Mucosa of gallbladder (tissue), 1 donor: ENCODE measurements at regions not wholly inside any gene's neighbourhood (a gene's known extent, or its start where the extent isn't known, plus 50 kb on each side); places are given as distances from the start of the nearest gene placed in this dataset.
A peak's percentile ranks its signal among the peaks of the same experiment; 100 is the strongest.

Experiments used
- DNase-seq: peaks from one replicate; pipeline ENCODE4 v3.0.0-alpha.2; 2020; ENCODE audit warnings: low spot score
- donor health status: DM: no; HTN: no; CAD: no.

- no peak for DNase-seq
Measured at GRCh38 chr15:91521996-91522395, 331.5 kb upstream of the SLCO3A1 start.

GRCh38 chr15:91522605-91523332 lies 330.7 kb upstream of the SLCO3A1 start:
- no peak for DNase-seq

DNA sequence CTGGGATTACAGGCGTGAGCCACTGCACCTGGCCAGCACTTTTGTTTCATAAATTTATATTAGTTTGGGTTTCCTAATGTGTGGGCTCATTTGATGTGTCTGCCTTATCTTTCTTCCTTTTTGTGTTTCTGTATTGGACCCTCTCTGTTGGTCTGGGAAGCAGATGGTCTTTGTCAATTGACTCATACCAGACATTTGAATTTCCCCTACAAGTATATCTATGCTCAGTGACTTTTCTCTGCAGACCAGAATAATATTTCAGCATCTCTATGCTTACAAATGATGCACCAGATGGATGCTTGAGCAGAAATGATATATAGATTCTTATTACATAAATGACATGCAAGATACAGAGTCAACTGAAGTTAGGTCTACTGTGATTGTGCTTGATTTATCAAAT lies 329.9 kb upstream of the SLCO3A1 start:
- DNase-seq: no peak

DNA sequence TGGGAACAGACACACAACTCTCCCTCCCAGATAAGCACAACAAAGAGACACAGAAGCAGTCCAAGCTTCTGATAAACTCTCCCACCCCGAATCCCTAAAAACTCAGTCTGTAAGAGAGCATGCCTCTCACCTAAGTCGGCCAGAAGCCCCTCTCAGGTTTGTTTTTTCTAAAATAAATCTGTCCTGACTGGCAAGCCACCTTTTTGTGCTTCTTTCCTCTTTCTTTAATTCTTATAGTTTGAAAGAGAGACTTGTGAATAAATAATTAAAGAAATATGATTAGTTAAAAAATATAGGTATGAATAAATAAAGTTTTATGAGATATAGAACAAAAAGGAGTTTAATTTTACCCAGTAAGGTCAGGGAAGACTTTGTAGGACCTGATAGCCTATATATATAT lies 329.0 kb upstream of the SLCO3A1 start:
- DNase-seq: no peak

DNA sequence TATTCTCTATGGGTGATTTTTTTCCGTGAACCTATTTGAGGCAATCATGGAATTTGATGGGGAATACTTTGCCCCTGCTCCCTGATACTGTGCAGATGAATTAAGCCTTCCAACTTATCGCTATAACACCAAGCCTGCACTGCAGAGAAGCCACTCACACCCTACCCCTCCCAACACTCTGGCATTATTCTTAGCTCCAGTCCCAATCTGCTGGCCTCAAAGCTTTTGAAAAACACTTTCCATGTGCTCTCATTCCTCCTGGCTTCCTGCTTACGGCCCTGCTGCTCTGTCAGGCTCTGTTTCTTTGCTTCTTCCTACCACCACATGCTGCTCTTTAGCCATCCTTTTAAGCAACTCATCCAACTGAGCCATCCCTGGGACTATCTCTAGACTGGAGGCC lies 327.8 kb upstream of the SLCO3A1 start:
- DNase-seq: no peak

DNA sequence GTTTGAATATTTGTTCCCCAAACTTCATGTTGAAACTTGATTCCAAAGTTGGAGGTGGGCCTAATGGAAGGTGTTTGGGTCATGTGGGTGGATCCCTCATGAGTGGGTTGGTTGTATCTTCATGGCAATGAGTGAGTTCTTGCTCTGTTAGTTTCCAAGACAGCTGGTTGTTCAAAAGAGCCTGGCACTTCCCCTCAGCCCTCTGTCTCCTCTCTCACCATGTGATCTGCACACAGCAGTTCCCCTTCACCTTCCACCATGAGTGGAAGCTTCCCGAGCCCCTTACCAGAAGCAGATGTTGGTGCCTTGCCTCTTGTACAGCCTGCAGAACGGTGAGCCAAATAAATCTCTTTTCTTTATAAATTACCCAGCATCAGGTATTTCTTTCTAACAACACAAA lies 327.1 kb upstream of the SLCO3A1 start:
- no peak for DNase-seq

DNA sequence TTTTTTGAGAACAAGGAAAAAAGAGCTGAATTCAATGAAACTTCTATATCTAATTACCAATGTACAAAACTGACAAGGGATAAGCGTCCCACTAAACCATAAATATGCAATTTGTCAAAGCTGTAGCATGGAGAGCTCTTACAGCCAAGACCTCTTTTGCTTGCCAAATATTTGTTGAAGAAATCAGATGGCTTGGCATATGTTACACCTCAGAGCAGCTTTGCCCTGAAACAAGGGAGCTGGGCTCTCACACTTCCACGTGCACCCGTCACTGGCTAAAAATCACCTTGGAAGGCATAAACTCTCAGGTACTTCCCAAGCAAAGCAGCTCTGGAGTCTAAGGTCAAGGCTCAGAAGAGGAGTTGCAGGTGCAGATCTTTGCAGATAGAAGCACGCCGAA lies 324.7 kb upstream of the SLCO3A1 start:
- DNase-seq: no peak

DNA sequence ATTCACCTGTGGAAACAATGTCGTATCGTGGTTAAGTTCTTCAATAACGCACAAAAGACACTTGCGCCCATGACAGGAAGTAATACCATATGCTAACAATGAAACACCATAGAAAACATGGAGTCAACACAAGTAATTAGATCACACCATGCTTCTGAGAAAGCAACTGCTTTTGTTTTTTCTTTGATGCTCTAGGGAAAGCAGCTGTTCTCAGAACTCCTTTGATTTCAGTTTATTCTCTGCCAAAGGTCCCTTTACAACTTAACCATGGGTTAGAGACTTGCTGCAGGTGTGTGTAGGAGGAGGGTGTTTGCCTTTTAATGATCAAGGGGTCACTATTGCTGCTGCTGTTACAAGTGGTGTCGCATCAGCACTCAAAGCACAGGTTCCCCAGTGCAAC lies 324.0 kb upstream of the SLCO3A1 start:
- DNase-seq: no peak

GRCh38 chr15:91530279-91530678 lies 323.2 kb upstream of the SLCO3A1 start:
- no peak for DNase-seq

GRCh38 chr15:91530956-91531582 lies 322.4 kb upstream of the SLCO3A1 start:
- DNase-seq: peak; percentile 64

GRCh38 chr15:91534235-91534634 lies 319.3 kb upstream of the SLCO3A1 start:
- DNase-seq: no peak

GRCh38 chr15:91534976-91535375 lies 318.5 kb upstream of the SLCO3A1 start:
- DNase-seq: no peak

- no peak for DNase-seq
Measured at GRCh38 chr15:91535856-91536500, 317.5 kb upstream of the SLCO3A1 start.

GRCh38 chr15:91537856-91538255 lies 315.7 kb upstream of the SLCO3A1 start:
- DNase-seq: no peak

GRCh38 chr15:91538782-91539181 lies 314.7 kb upstream of the SLCO3A1 start:
- DNase-seq: no peak

DNA sequence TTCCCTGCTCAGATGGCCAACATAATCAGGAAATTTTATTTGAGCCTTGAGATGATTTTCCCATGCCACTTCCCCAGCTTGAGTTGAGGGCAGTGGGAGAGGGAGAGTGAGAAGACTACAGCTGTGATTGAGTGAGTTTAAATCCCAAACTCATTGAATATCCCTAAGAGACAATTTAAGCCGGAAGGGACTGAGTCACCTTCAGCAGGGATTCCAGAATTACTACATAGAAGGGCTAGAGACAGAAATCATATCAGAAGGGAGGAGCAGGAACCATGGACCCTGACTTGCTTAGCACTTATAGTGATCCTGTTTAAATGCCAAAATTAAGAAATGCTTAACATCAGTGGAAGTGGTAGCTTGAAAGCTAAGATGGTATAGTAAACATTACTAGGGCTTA lies 312.2 kb upstream of the SLCO3A1 start:
- DNase-seq: no peak

- no peak for DNase-seq
Measured at GRCh38 chr15:91542226-91542625, 311.3 kb upstream of the SLCO3A1 start.

DNA sequence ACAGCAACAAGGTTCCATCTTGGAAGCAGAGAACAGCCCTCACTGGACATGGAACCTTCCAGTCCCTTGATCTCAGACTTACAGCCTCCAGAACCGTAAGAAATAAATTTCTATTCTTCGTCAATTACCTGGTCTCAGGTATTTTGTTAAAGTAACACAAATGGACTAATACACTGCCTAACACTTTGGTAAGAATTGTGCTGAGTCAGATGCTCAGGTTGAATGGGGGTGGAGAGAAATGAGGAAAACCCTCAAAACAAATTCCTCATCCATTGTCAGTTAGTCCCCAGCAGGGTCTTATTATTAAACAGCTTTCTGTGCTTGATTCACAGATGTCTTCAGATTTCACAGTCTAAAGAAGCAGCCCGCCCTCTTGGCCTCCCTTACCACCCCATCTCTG lies 306.2 kb upstream of the SLCO3A1 start:
- DNase-seq: no peak

DNA sequence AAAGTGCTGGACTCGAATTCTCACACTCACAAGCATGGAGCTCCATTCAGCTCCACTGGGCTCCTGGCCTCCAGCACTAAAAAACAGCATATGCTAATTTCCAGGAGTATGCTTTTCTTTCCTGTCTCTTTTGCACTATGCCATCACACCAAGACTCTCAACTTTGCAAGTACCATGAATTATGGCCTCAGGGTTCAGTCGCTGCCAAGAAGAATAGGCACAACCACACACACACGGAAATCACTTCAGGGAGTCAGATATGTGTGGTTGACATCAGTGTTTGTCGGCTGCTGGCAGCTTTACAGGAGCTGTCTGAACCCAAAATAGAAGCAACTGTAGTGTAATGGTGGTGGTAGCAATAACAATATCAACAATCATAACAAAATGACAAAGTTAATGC lies 305.0 kb upstream of the SLCO3A1 start:
- no peak for DNase-seq

DNA sequence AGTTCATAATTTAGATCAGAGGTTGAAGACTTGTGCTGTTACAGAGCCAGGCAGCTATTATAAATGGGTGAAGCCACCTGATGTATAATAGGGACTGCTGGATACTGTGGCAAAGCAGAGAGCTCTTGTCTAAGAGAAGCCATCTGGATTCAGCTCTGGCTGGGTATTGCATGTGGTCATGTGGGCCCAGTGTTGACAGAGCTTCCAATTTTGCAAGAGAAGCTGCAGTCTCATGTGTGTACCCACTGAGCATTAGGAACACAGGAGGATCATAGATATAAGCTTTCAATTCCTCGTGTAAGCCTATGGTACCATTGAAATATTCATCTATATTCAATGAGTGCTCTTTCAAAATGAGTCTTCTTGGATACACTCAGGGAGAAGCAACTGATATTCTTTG lies 303.9 kb upstream of the SLCO3A1 start:
- no peak for DNase-seq

GRCh38 chr15:91552555-91552954 lies 301.0 kb upstream of the SLCO3A1 start:
- DNase-seq: no peak

DNA sequence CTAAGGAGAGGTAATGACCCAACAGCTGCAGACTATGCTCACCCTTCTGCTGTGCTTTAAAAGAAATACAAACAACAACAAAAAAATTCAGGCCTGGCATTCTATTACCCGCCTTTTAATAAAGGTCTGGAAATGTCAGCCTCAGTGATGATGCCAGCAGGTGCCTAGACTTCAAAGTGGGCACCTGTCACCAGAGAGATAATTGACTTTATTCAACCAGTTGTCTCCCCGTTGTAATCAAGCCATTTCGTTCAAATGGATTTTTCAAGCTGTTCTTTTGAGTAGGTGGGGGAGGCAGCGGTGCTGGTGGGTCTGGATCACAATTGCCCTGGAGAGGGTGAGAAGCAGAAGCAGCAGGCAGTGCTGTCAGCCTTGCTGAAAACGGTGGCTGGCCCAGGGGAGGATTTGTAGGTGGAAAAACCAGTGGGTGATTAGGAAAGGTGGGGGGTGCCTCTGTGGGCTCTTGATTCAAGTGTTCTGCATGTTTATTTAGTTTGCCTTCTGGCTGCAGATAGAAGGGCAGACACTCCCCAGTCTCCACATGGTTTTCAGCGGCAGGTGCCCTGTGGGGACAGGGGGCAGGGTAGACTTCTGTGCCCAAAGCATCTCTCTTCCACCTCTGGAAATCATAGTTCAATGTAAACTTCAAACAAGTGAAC lies 300.2 kb upstream of the SLCO3A1 start:
- DNase-seq: no peak

DNA sequence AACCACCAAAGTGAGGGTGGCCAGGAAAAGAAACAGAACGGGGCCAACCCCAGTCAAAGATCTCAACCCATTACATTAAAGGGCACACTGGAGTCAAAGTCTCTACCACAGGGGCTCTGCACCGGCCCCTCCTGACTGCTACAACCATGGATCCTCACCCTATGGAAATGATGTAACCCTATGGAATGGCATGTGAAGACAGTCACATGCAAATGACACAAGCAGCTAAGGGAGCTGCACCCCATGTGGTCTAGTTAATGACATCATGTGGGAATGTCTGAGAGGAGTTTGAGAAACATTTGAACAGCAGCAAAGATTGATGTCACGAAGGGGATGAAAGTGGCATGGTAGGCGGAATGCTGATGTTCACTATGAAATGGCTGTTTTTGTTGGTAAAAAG lies 298.2 kb upstream of the SLCO3A1 start:
- no peak for DNase-seq
